H9 (cell line): ENCODE measurements at regions not wholly inside any gene's neighbourhood (a gene's known extent, or its start where the extent isn't known, plus 50 kb on each side); places are given as distances from the start of the nearest gene placed in this dataset.

Source experiments
- DNase-seq: peaks from one replicate; pipeline ENCODE4 v3.0.0-alpha.2; 2017
- H2AFZ ChIP-seq: one replicate; pipeline ENCODE4 v1.6.1; 2013; ENCODE audit warnings: mild to moderate bottlenecking, low read length, control low read depth, moderate library complexity
- H2AK5ac ChIP-seq: 2 replicates; pipeline ENCODE4 v1.6.1; 2013; ENCODE audit warnings: low read length, control low read depth, mixed read lengths; ENCODE audit not compliant: insufficient read length
- H2BK120ac ChIP-seq: one replicate; pipeline ENCODE4 v1.6.1; 2013; ENCODE audit warnings: low read depth, mild to moderate bottlenecking, low read length, control low read depth, inconsistent platforms; ENCODE audit not compliant: poor library complexity, severe bottlenecking
- H2BK12ac ChIP-seq: 2 replicates; pipeline ENCODE4 v1.6.1; 2013; ENCODE audit warnings: low read length, control low read depth, mixed read lengths, low read depth; ENCODE audit not compliant: insufficient read length
- H2BK15ac ChIP-seq: 2 replicates; pipeline ENCODE4 v1.6.1; 2013; ENCODE audit warnings: low read depth, low read length, control low read depth
- H2BK20ac ChIP-seq: one replicate; pipeline ENCODE4 v1.6.1; 2013; ENCODE audit warnings: low read depth, mild to moderate bottlenecking, low read length, control low read depth, inconsistent platforms; ENCODE audit not compliant: poor library complexity, severe bottlenecking
- H2BK5ac ChIP-seq: 2 replicates; pipeline ENCODE4 v1.6.1; 2013; ENCODE audit warnings: low read length, control low read depth, mixed read lengths; ENCODE audit not compliant: insufficient read length
- H3K14ac ChIP-seq: 2 replicates; pipeline ENCODE4 v1.6.1; 2013; ENCODE audit warnings: low read length, control low read depth; ENCODE audit not compliant: insufficient read depth
- H3K18ac ChIP-seq: 2 replicates; pipeline ENCODE4 v1.6.1; 2013; ENCODE audit warnings: low read depth, mild to moderate bottlenecking, mixed read lengths, low read length, control low read depth; ENCODE audit not compliant: insufficient read length
- H3K23ac ChIP-seq: 2 replicates; pipeline ENCODE4 v1.6.1; 2013; ENCODE audit warnings: low read length, control low read depth, mixed read lengths, low read depth; ENCODE audit not compliant: insufficient read length
- H3K23me2 ChIP-seq: 2 replicates; pipeline ENCODE4 v1.6.1; 2013; ENCODE audit warnings: low read depth, mild to moderate bottlenecking, mixed read lengths, low read length, control low read depth; ENCODE audit not compliant: insufficient read length, poor library complexity, severe bottlenecking
- H3K27ac ChIP-seq: 2 replicates; pipeline ENCODE4 v1.5.1; 2013; ENCODE audit warnings: low read length, control low read depth, mixed read lengths, low read depth; ENCODE audit not compliant: insufficient read length
- H3K27me3 ChIP-seq: 2 replicates; pipeline ENCODE4 v1.6.1; 2013; ENCODE audit warnings: low read length, control low read depth, inconsistent platforms; ENCODE audit not compliant: insufficient read depth
- H3K4ac ChIP-seq: 2 replicates; pipeline ENCODE4 v1.6.1; 2013; ENCODE audit warnings: low read depth, mild to moderate bottlenecking, control low read depth, inconsistent platforms, low read length, moderate library complexity
- H3K4me1 ChIP-seq: 2 replicates; pipeline ENCODE4 v1.6.1; 2013; ENCODE audit warnings: low read length, control low read depth, inconsistent platforms; ENCODE audit not compliant: insufficient read depth
- H3K4me2 ChIP-seq: 2 replicates; pipeline ENCODE4 v1.6.1; 2013; ENCODE audit warnings: low read length, control low read depth, mixed read lengths; ENCODE audit not compliant: insufficient read length, insufficient read depth
- H3K56ac ChIP-seq: 2 replicates; pipeline ENCODE4 v1.6.1; 2013; ENCODE audit warnings: low read depth, mild to moderate bottlenecking, mixed read lengths, low read length, control low read depth; ENCODE audit not compliant: insufficient read length
- H3K79me1 ChIP-seq: 2 replicates; pipeline ENCODE4 v1.6.1; 2013; ENCODE audit warnings: low read depth, mild to moderate bottlenecking, moderate library complexity, low read length, control low read depth, inconsistent platforms; ENCODE audit not compliant: insufficient read depth, poor library complexity, severe bottlenecking
- H3K79me2 ChIP-seq: 2 replicates; pipeline ENCODE4 v1.6.1; 2013; ENCODE audit warnings: low read length, control low read depth, inconsistent platforms; ENCODE audit not compliant: insufficient read depth
- H3K9ac ChIP-seq: 2 replicates; pipeline ENCODE4 v1.6.1; 2013; ENCODE audit warnings: low read length, control low read depth, mixed read lengths; ENCODE audit not compliant: insufficient read length; ENCODE audit errors: extremely low read depth
- H3K9me3 ChIP-seq: one replicate; pipeline ENCODE4 v1.6.1; 2013; ENCODE audit warnings: low read depth, low read length, inconsistent platforms; ENCODE audit not compliant: control insufficient read depth
- H3T11ph ChIP-seq: one replicate; pipeline ENCODE4 v1.6.1; 2013; ENCODE audit warnings: mild to moderate bottlenecking, low read length, control low read depth, inconsistent platforms
- H4K20me1 ChIP-seq: one replicate; pipeline ENCODE4 v1.6.1; 2013; ENCODE audit not compliant: control insufficient read depth, insufficient read length, insufficient read depth
- H4K5ac ChIP-seq: 2 replicates; pipeline ENCODE4 v1.6.1; 2013; ENCODE audit warnings: low read depth, mild to moderate bottlenecking, mixed read lengths, low read length, control low read depth; ENCODE audit not compliant: insufficient read length
- H4K8ac ChIP-seq: replicated peaks from 2 replicates; pipeline ENCODE4 v1.6.1; 2013; ENCODE audit warnings: low read length, control low read depth, mixed read lengths, low read depth; ENCODE audit not compliant: insufficient read length
- H4K91ac ChIP-seq: 2 replicates; pipeline ENCODE4 v1.6.1; 2013; ENCODE audit warnings: low read depth, mild to moderate bottlenecking, moderate library complexity, mixed read lengths, low read length, control low read depth; ENCODE audit not compliant: insufficient read length
- H3K27ac Mint-ChIP-seq, 3 experiments: 2 replicates in 2 of 3; 3 replicates in 1 of 3; pipeline ENCODE4 v1.8.0; 2020 to 2021; ENCODE audit warnings: mixed read lengths in 3 of 3, mild to moderate bottlenecking in 1 of 3, moderate library complexity in 1 of 3
- H3K27me3 Mint-ChIP-seq: 2 replicates; pipeline ENCODE4 v1.8.0; 2021; ENCODE audit warnings: low read depth, mild to moderate bottlenecking, moderate library complexity, mixed read lengths
- H3K36me3 Mint-ChIP-seq, 3 experiments: 2 replicates in 2 of 3; 3 replicates in 1 of 3; pipeline ENCODE4 v1.8.0; 2020 to 2021; ENCODE audit warnings: low read depth in 3 of 3, mixed read lengths in 3 of 3; ENCODE audit not compliant: insufficient read depth in 1 of 3
- H3K4me1 Mint-ChIP-seq, 2 experiments: 2 replicates each; pipeline ENCODE4 v1.8.0; 2020; ENCODE audit warnings: mixed read lengths in 2 of 2
- H3K4me3 Mint-ChIP-seq, 2 experiments: 2 replicates in 1 of 2; 3 replicates in 1 of 2; pipeline ENCODE4 v1.8.0; 2020 to 2021; ENCODE audit warnings: mild to moderate bottlenecking in 2 of 2, mixed read lengths in 2 of 2, moderate library complexity in 1 of 2
- H3K9me3 Mint-ChIP-seq, 2 experiments: 2 replicates in 1 of 2; 3 replicates in 1 of 2; pipeline ENCODE4 v1.8.0; 2020; ENCODE audit warnings: mild to moderate bottlenecking in 2 of 2, mixed read lengths in 2 of 2, moderate library complexity in 1 of 2
- WGBS: extraction: QIAGEN DNeasy Blood & Tissue Kit; methylation state at CpG from one replicate; pipeline ENCODE4 v1.1.7; 2013; ENCODE audit warnings: missing lambda C conversion rate, low lambda C conversion rate, mixed read lengths; ENCODE audit not compliant: insufficient read length; ENCODE audit errors: extremely low coverage; 5-methylcytosine and 5-hydroxymethylcytosine counted together
- TF ChIP-seq, protein P1 (sequence below): fragments of 200-600 bp; sonication (generic); conservative IDR thresholded peaks from 3 replicates; pipeline ENCODE4 v1.8.0; 2021; ENCODE audit warnings: antibody characterized with exemption, mild to moderate bottlenecking

DNA sequence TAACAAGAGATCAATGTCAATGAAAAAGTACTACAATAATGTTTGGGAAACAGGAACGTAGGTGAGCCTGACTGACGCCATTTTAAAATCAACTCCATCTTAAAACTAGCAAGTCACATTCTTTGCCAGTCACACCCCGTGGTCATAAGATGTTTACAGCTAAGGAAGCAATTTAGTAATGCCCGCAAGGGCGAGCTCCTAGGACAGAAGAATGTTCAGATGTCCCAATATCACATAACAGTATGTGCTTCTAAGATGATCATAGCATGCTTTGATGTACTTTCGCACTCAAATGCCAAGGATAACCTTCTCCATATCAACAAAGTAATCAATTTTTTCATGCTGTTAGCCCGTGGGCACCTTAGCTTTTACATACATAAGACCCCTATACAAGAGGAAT, 113.8 kb upstream of the EGFR start:
- no peak overlapping the region for H4K8ac ChIP-seq
- no CpG with 5 or more reads among the region's 7 CpGs for WGBS
- H3K14ac ChIP-seq = no peak overlapping the region
- no peaks in the 10 kb centered on the region for H3K79me1 ChIP-seq
- H2BK15ac ChIP-seq = no peak overlapping the region
- no peak overlapping the region for H3K23ac ChIP-seq
- no peak overlapping the region for H3K56ac ChIP-seq
- no peak for DNase-seq
- H3K79me2 ChIP-seq = no peaks in the 10 kb centered on the region
- H3K27ac ChIP-seq = no peak overlapping the region
- no peak overlapping the region for H3K27ac Mint-ChIP-seq
- H2BK5ac ChIP-seq = no peak overlapping the region
- no peaks in the 10 kb centered on the region for H3K36me3 Mint-ChIP-seq
- H2AFZ ChIP-seq = no peak overlapping the region
- H2BK120ac ChIP-seq = no peak overlapping the region
- H3K4me2 ChIP-seq = no peak overlapping the region
- H3K9me3 ChIP-seq = no peaks in the 10 kb centered on the region
- no peak overlapping the region for H4K91ac ChIP-seq
- H3K27me3 Mint-ChIP-seq = peaks cover 2% of the 10 kb centered on the region; the same call in 1 of the 2 replicates
- no peak overlapping the region for H3K9ac ChIP-seq
- no peak overlapping the region for H2BK20ac ChIP-seq
- H2AK5ac ChIP-seq = no peak overlapping the region
- no peak overlapping the region for H3K4me3 Mint-ChIP-seq
- no peak overlapping the region for H4K5ac ChIP-seq
- TF ChIP-seq, protein P1, sequence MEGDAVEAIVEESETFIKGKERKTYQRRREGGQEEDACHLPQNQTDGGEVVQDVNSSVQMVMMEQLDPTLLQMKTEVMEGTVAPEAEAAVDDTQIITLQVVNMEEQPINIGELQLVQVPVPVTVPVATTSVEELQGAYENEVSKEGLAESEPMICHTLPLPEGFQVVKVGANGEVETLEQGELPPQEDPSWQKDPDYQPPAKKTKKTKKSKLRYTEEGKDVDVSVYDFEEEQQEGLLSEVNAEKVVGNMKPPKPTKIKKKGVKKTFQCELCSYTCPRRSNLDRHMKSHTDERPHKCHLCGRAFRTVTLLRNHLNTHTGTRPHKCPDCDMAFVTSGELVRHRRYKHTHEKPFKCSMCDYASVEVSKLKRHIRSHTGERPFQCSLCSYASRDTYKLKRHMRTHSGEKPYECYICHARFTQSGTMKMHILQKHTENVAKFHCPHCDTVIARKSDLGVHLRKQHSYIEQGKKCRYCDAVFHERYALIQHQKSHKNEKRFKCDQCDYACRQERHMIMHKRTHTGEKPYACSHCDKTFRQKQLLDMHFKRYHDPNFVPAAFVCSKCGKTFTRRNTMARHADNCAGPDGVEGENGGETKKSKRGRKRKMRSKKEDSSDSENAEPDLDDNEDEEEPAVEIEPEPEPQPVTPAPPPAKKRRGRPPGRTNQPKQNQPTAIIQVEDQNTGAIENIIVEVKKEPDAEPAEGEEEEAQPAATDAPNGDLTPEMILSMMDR = no peak
- H3K4me1 ChIP-seq = no peaks in the 10 kb centered on the region
- no peaks in the 10 kb centered on the region for H3K4me1 Mint-ChIP-seq
- no peak overlapping the region for H3K4ac ChIP-seq
- no peak overlapping the region for H2BK12ac ChIP-seq
- no peaks in the 10 kb centered on the region for H3K9me3 Mint-ChIP-seq
- H3K27me3 ChIP-seq = no peaks in the 10 kb centered on the region
- H4K20me1 ChIP-seq = no peaks in the 10 kb centered on the region
- H3K18ac ChIP-seq = no peak overlapping the region
- H3K23me2 ChIP-seq = no peaks in the 10 kb centered on the region
- no peak overlapping the region for H3T11ph ChIP-seq
